Activated naive CD8-positive, alpha-beta T cell treated with anti-CD3 and anti-CD28 coated beads, Interleukin-2, amount 10 ng/mL, durations not matched to agents 7 days and 5 days (primary cell): ENCODE measurements at regions not wholly inside any gene's neighbourhood (a gene's known extent, or its start where the extent isn't known, plus 50 kb on each side); places are given as distances from the start of the nearest gene placed in this dataset.

Experiments
- ATAC-seq: fragments of 150-1000 bp; cut with Tn5 transposase; one replicate; pipeline ENCODE4 v1.10.0; 2021; ENCODE audit warnings: low read depth, moderate library complexity
- POLR2A ChIA-PET: fragments of 350-600 bp; sonication (Branson Sonifier 250); formaldehyde crosslinking; loops from one replicate; lab custom pipeline; 2021; ENCODE audit warnings: antibody characterized with exemption; lab: Charles Lee
- DNase-seq: peaks from one replicate; pipeline ENCODE4 v3.0.0; 2021
- H3K27ac Mint-ChIP-seq: one replicate; pipeline ENCODE4 v1.8.0; 2022; ENCODE audit warnings: mild to moderate bottlenecking, mixed read lengths
- H3K27me3 Mint-ChIP-seq: one replicate; pipeline ENCODE4 v1.8.0; 2022; ENCODE audit warnings: mild to moderate bottlenecking, moderate library complexity, mixed read lengths
- H3K36me3 Mint-ChIP-seq: one replicate; pipeline ENCODE4 v1.8.0; 2021; ENCODE audit warnings: mild to moderate bottlenecking, mixed read lengths
- H3K4me1 Mint-ChIP-seq: one replicate; pipeline ENCODE4 v1.8.0; 2021; ENCODE audit warnings: mixed read lengths
- H3K4me3 Mint-ChIP-seq: one replicate; pipeline ENCODE4 v1.8.0; 2022; ENCODE audit warnings: mild to moderate bottlenecking, moderate library complexity, mixed read lengths
- H3K9me3 Mint-ChIP-seq: one replicate; pipeline ENCODE4 v1.8.0; 2021; ENCODE audit warnings: mixed read lengths

GRCh38 chr20:22814471-22815205 lies 220.5 kb upstream of the SSTR4 start:
- no peak overlapping the region for H3K4me3 Mint-ChIP-seq
- no peaks in the 10 kb centered on the region for H3K36me3 Mint-ChIP-seq
- POLR2A ChIA-PET: no interaction called here

DNA sequence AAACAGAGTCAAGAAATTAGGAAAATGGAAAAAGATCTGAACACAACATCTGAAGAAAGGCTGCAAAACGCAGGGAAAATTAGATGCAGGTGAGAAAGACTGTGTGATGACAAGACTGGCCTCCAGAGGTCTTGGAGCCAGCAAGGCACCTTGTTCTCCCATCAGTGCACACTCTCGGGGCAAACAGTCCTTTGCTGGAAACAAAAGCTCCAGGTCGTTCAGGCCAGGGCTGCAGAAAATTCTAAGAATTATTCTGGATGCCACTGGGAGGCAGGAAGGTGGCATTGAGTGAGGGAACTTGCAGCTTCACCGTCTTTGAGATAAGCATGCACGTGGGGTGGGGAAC lies 219.9 kb upstream of the SSTR4 start:
- ATAC-seq (no peak), DNase-seq (no peak)
- H3K4me1 Mint-ChIP-seq: peaks cover 1% of the 10 kb centered on the region
- H3K9me3 Mint-ChIP-seq: no peaks in the 10 kb centered on the region
- H3K36me3 Mint-ChIP-seq: no peaks in the 10 kb centered on the region
- peaks cover 5% of the 10 kb centered on the region for H3K27me3 Mint-ChIP-seq
- H3K4me3 Mint-ChIP-seq: no peak overlapping the region
- POLR2A ChIA-PET: no interaction called here
- H3K27ac Mint-ChIP-seq: no peak overlapping the region

More at GRCh38 chr20:22814471-22815205, 220.5 kb upstream of the SSTR4 start:
- Mint-ChIP-seq H3K9me3 (no peaks in the 10 kb centered on the region), H3K27me3 (peaks cover 5% of the 10 kb centered on the region), H3K4me1 (peaks cover 1% of the 10 kb centered on the region), H3K27ac (no peak overlapping the region)
- DNase-seq: no peak
- ATAC-seq: no peak

DNA sequence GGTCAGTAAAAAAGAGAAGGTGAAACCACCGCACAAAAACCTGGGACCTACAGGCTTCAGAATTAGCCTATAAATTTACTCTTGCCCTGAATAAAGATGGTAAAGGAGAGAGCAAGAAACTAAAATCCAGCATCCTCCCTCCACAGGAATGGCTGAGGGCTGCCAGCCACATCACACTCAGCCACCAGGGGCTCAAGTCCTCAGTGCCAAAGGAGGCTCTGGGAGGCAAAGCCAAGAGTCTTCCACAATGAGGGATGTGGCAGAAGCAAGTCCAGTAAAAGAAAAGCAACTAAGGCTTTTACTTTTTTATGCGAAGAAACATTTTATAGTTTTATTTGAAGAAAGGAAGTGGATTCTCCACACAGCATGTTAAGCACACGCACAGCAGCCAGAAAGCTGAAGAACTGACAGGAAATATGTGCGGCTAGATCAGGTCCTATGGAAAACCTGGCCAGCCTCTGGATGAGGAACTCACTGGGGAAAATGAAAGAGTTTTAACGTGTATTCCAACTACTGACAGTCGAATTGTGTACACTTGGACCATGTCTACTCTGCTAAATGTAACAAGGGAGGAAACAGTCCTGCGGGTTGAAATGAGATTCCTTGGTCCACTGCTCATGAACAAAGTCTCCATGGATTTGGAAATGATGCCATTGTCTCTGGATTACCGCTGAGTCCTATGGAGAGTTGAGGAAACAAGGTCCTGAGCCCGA lies 219.4 kb upstream of the SSTR4 start:
- Mint-ChIP-seq H3K4me3 (no peak overlapping the region), H3K36me3 (no peaks in the 10 kb centered on the region), H3K4me1 (peaks cover 1% of the 10 kb centered on the region), H3K27ac (no peak overlapping the region), H3K9me3 (no peaks in the 10 kb centered on the region), H3K27me3 (peaks cover 5% of the 10 kb centered on the region)
- ATAC-seq (no peak), DNase-seq (no peak)
- POLR2A ChIA-PET: no interaction called here

GRCh38 chr20:22818636-22819035 lies 216.5 kb upstream of the SSTR4 start:
- Mint-ChIP-seq H3K36me3 (no peaks in the 10 kb centered on the region), H3K9me3 (no peaks in the 10 kb centered on the region), H3K4me1 (peaks cover 1% of the 10 kb centered on the region), H3K27ac (no peak overlapping the region), H3K4me3 (no peak overlapping the region), H3K27me3 (peaks cover 5% of the 10 kb centered on the region)
- POLR2A ChIA-PET: no interaction called here
- DNase-seq: no peak
- no peak for ATAC-seq

DNA sequence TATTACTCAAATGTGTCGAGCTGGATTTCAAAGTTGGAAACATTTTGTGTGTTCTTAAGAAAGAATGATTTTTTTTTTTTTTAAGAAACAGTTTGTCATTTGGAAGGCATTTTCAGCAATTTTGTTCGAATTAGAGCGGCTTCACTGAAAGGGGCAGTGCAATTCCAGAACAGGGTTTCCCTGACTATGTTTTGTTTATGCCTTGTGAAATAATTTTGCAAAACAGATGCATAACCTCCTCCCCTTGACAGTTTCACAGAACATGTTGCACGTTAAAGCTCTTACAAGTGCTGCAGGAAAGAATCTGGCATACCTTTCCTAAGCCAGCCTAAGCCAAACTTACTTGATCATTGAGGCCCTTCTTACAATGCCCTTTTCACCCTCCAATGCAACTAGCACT lies 216.0 kb upstream of the SSTR4 start:
- Mint-ChIP-seq H3K4me1 (peaks cover 1% of the 10 kb centered on the region), H3K27ac (no peak overlapping the region), H3K9me3 (no peaks in the 10 kb centered on the region), H3K27me3 (peaks cover 5% of the 10 kb centered on the region), H3K4me3 (no peak overlapping the region), H3K36me3 (no peaks in the 10 kb centered on the region)
- no peak for DNase-seq
- ATAC-seq: no peak
- POLR2A ChIA-PET: no interaction called here

- ATAC-seq (no peak), DNase-seq (no peak)
- no peaks in the 10 kb centered on the region for H3K36me3 Mint-ChIP-seq
- H3K27me3 Mint-ChIP-seq: peaks cover 5% of the 10 kb centered on the region
- no peak overlapping the region for H3K27ac Mint-ChIP-seq
- H3K4me3 Mint-ChIP-seq: no peak overlapping the region
- H3K9me3 Mint-ChIP-seq: no peaks in the 10 kb centered on the region
- POLR2A ChIA-PET: no interaction called here
- H3K4me1 Mint-ChIP-seq: no peaks in the 10 kb centered on the region
Observed at GRCh38 chr20:22819784-22820183, 215.3 kb upstream of the SSTR4 start.

GRCh38 chr20:22821081-22821727 lies 213.9 kb upstream of the SSTR4 start:
- no peak for DNase-seq
- H3K36me3 Mint-ChIP-seq: no peaks in the 10 kb centered on the region
- H3K27me3 Mint-ChIP-seq: no peaks in the 10 kb centered on the region
- ATAC-seq: no peak
- H3K9me3 Mint-ChIP-seq: no peaks in the 10 kb centered on the region
- no peaks in the 10 kb centered on the region for H3K4me1 Mint-ChIP-seq
- no peak overlapping the region for H3K4me3 Mint-ChIP-seq
- H3K27ac Mint-ChIP-seq: no peak overlapping the region
- POLR2A ChIA-PET: no interaction called here

DNA sequence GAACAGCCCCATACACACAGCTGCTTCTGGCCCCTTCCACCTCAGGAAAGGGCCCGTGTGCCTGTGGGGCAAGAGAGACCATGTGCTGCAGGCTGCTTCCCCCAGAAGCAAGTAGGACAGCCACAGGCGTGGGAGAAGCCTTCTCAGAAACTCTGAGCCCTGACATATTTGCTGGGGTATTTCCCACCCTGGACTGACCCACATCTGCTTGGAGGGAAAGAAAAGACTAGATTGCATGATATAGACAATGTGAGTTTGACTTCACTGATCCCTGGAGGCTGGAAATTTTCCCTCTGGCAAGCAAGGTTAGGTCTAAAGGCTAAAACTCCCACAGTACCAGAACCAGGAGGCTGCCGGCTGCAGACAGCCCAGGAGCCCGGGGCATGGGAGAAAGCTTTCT lies 213.3 kb upstream of the SSTR4 start:
- no peaks in the 10 kb centered on the region for H3K36me3 Mint-ChIP-seq

GRCh38 chr20:22823119-22823518 lies 212.0 kb upstream of the SSTR4 start:
- ATAC-seq (no peak), DNase-seq (no peak)
- Mint-ChIP-seq H3K4me3 (no peak overlapping the region), H3K27ac (no peak overlapping the region), H3K9me3 (no peaks in the 10 kb centered on the region), H3K4me1 (no peaks in the 10 kb centered on the region), H3K36me3 (no peaks in the 10 kb centered on the region), H3K27me3 (no peaks in the 10 kb centered on the region)
- POLR2A ChIA-PET: no interaction called here

More for the DNA sequence above, 213.3 kb upstream of the SSTR4 start:
- H3K4me3 Mint-ChIP-seq: no peak overlapping the region
- H3K9me3 Mint-ChIP-seq: no peaks in the 10 kb centered on the region
- POLR2A ChIA-PET: no interaction called here
- no peaks in the 10 kb centered on the region for H3K4me1 Mint-ChIP-seq
- no peaks in the 10 kb centered on the region for H3K27me3 Mint-ChIP-seq
- no peak overlapping the region for H3K27ac Mint-ChIP-seq
- no peak for DNase-seq
- no peak for ATAC-seq

DNA sequence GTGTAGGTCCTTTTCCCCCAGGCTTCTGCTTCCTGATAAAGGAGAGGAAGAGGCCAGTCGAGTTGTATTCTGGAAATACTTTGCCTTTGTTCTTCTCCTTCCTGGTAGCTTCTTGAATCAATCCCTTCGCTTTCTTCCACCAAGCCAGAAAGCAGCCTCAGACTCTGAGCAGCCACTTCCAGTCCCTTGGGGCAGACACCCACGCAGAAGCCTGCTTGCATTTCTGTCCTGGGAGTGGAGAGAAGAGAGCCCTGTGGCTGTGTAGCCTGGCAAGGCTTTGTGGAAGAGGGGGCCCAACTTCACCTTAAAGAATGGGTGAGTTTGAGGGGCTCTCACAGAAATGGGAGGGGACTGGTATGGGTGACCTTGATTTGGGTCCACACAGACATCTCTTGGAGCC lies 211.0 kb upstream of the SSTR4 start:
- ATAC-seq: no peak
- Mint-ChIP-seq H3K36me3 (no peaks in the 10 kb centered on the region), H3K9me3 (no peaks in the 10 kb centered on the region), H3K27ac (no peak overlapping the region), H3K27me3 (no peaks in the 10 kb centered on the region), H3K4me3 (no peak overlapping the region), H3K4me1 (no peaks in the 10 kb centered on the region)
- POLR2A ChIA-PET: no interaction called here
- no peak for DNase-seq

DNA sequence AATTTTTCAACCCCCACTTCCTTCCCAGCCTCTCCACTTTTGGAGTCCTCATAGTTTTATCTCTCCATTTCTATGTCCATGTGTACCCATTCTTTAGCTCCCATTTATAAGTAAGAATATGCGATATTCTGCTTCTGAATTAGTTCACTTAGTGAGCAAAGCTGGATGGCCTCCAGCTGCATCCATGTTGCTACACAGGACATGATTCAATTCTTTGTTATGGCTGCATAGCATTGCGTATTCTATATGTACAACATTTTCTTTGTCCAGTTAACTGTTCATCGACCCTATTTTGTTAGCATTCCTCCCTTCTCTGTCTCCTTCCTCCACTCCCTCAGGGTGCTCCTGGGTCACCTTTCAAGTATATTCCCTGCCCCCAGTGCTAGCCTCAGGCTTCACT lies 210.0 kb upstream of the SSTR4 start:
- DNase-seq (no peak), ATAC-seq (no peak)
- no peaks in the 10 kb centered on the region for H3K36me3 Mint-ChIP-seq
- no peaks in the 10 kb centered on the region for H3K4me1 Mint-ChIP-seq
- no peak overlapping the region for H3K27ac Mint-ChIP-seq
- H3K9me3 Mint-ChIP-seq: no peaks in the 10 kb centered on the region
- no peak overlapping the region for H3K4me3 Mint-ChIP-seq
- H3K27me3 Mint-ChIP-seq: no peaks in the 10 kb centered on the region
- POLR2A ChIA-PET: no interaction called here

DNA sequence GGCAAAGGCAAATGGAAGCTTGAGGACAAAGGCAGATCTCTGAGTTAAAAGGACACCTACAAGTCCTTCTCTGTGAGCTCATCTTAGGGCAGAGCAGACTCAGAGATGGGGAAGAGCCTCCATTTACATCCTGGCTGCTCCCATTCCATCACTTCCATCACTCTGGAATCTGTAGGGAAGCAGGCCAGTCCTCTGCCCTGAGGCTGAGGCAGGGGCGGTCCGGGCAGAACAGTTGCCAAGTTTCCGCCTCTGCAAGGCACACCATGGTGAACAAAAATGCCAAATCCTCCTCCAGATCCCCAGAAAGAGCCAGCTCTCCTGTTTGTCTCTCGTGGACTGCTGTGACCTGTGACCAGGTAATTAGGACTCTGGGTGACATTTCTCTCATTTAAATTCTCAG lies 209.6 kb upstream of the SSTR4 start:
- no peaks in the 10 kb centered on the region for H3K36me3 Mint-ChIP-seq
- no peak for ATAC-seq
- no peaks in the 10 kb centered on the region for H3K9me3 Mint-ChIP-seq

GRCh38 chr20:22826306-22827230 lies 208.5 kb upstream of the SSTR4 start:
- Mint-ChIP-seq H3K4me1 (no peaks in the 10 kb centered on the region), H3K36me3 (no peaks in the 10 kb centered on the region)
- no peak for ATAC-seq

More for the DNA sequence above, 209.6 kb upstream of the SSTR4 start:
- H3K27me3 Mint-ChIP-seq: no peaks in the 10 kb centered on the region
- DNase-seq: no peak
- POLR2A ChIA-PET: no interaction called here
- H3K27ac Mint-ChIP-seq: no peak overlapping the region
- H3K4me3 Mint-ChIP-seq: no peak overlapping the region
- H3K4me1 Mint-ChIP-seq: no peaks in the 10 kb centered on the region

More at GRCh38 chr20:22826306-22827230, 208.5 kb upstream of the SSTR4 start:
- Mint-ChIP-seq H3K9me3 (no peaks in the 10 kb centered on the region), H3K27ac (no peak overlapping the region), H3K27me3 (no peaks in the 10 kb centered on the region), H3K4me3 (no peak overlapping the region)
- no peak for DNase-seq
- POLR2A ChIA-PET: no interaction called here
